Neural cell (in vitro differentiated cells): ENCODE measurements at regions not wholly inside any gene's neighbourhood (a gene's known extent, or its start where the extent isn't known, plus 50 kb on each side); places are given as distances from the start of the nearest gene placed in this dataset.

Experiments used
- H2AFZ ChIP-seq: fragments of 200-600, 300-800 bp; sonication (generic), shearing (Covaris generic); 2 replicates; pipeline ENCODE4 v1.6.0; 2014; ENCODE audit warnings: low read depth, mild to moderate bottlenecking, antibody characterized with exemption, low read length, moderate library complexity
- H3F3A ChIP-seq: fragments of 200-600 bp; shearing (Covaris generic); 2 replicates; pipeline ENCODE4 v1.6.1; 2016; ENCODE audit warnings: mild to moderate bottlenecking, moderate library complexity, mixed read lengths, antibody characterized with exemption, low read length; ENCODE audit not compliant: insufficient read depth, poor library complexity, severe bottlenecking
- H3K27ac ChIP-seq: fragments of 200-600, 300-800 bp; sonication (generic), shearing (Covaris generic); 2 replicates; pipeline ENCODE4 v1.5.1; 2014; ENCODE audit warnings: mild to moderate bottlenecking, low read length, moderate library complexity
- H3K27me3 ChIP-seq: fragments of 300-800, 200-600 bp; sonication (generic), shearing (Covaris generic); 2 replicates; pipeline ENCODE4 v1.6.0; 2014; ENCODE audit warnings: mild to moderate bottlenecking, low read depth, low read length, moderate library complexity; ENCODE audit not compliant: insufficient read depth
- H3K36me3 ChIP-seq: fragments of 300-800, 200-600 bp; sonication (generic), shearing (Covaris generic); 2 replicates; pipeline ENCODE4 v1.5.1; 2014; ENCODE audit warnings: mild to moderate bottlenecking, antibody characterized with exemption, low read length, moderate library complexity; ENCODE audit not compliant: insufficient read depth
- H3K4me2 ChIP-seq: fragments of 300-800, 200-600 bp; sonication (generic), shearing (Covaris generic); 2 replicates; pipeline ENCODE4 v1.6.0; 2014; ENCODE audit warnings: mild to moderate bottlenecking, low read length
- H3K4me3 ChIP-seq: fragments of 300-800, 200-600 bp; sonication (generic), shearing (Covaris generic); 2 replicates; pipeline ENCODE4 v1.5.1; 2014; ENCODE audit warnings: mild to moderate bottlenecking, low read length, moderate library complexity
- H3K79me2 ChIP-seq: fragments of 200-600 bp; shearing (Covaris generic); replicated peaks from 2 replicates; pipeline ENCODE4 v1.6.0; 2014; ENCODE audit warnings: mild to moderate bottlenecking, low read length, moderate library complexity; ENCODE audit not compliant: insufficient read depth
- H3K9ac ChIP-seq: fragments of 300-800, 200-600 bp; sonication (generic), shearing (Covaris generic); 2 replicates; pipeline ENCODE4 v1.6.1; 2016; ENCODE audit warnings: mild to moderate bottlenecking, low read length, mixed read lengths
- H3K9me2 ChIP-seq: fragments of 200-600 bp; shearing (Covaris generic); 2 replicates; pipeline ENCODE4 v1.6.1; 2016; ENCODE audit warnings: mild to moderate bottlenecking, low read length, mixed read lengths; ENCODE audit not compliant: insufficient read depth
- H3K9me3 ChIP-seq: fragments of 200-600, 300-800 bp; sonication (generic), shearing (Covaris generic); 2 replicates; pipeline ENCODE4 v1.6.1; 2016; ENCODE audit warnings: mild to moderate bottlenecking, mixed run types, low read length, moderate library complexity, mixed read lengths
- H4K20me1 ChIP-seq: fragments of 200-600 bp; shearing (Covaris generic); 2 replicates; pipeline ENCODE4 v1.6.1; 2016; ENCODE audit warnings: mild to moderate bottlenecking, mixed run types; ENCODE audit not compliant: insufficient read depth
- EP300 ChIP-seq: fragments of 450-650 bp; conservative IDR thresholded peaks from 2 replicates; pipeline ENCODE4 v1.6.1; 2014; ENCODE audit warnings: antibody characterized with exemption, mild to moderate bottlenecking, moderate library complexity; ENCODE audit not compliant: poor library complexity, severe bottlenecking
- EZH2 ChIP-seq: fragments of 200-600, 300-800 bp; shearing (Covaris generic), sonication (generic); IDR thresholded peaks from 2 replicates; pipeline ENCODE4 v1.6.1; 2014; ENCODE audit warnings: antibody characterized with exemption, low read length, borderline replicate concordance, mild to moderate bottlenecking; ENCODE audit not compliant: insufficient read depth, poor library complexity, severe bottlenecking
- MXI1 ChIP-seq: fragments of 450-650 bp; conservative IDR thresholded peaks from 2 replicates; pipeline ENCODE4 v1.6.1; 2014; ENCODE audit warnings: antibody characterized with exemption, mild to moderate bottlenecking; ENCODE audit not compliant: poor library complexity, severe bottlenecking
- POLR2AphosphoS5 ChIP-seq: IDR thresholded peaks from 2 replicates; pipeline ENCODE4 v1.6.1; 2012
- RAD21 ChIP-seq: fragments of 450-650 bp; conservative IDR thresholded peaks from 2 replicates; pipeline ENCODE4 v1.6.1; 2014; ENCODE audit warnings: antibody characterized with exemption, mild to moderate bottlenecking, moderate library complexity
- SMC3 ChIP-seq: fragments of 450-650 bp; conservative IDR thresholded peaks from 2 replicates; pipeline ENCODE4 v1.6.1; 2014; ENCODE audit warnings: antibody characterized with exemption, mild to moderate bottlenecking, moderate library complexity; ENCODE audit not compliant: poor library complexity
- TAF1 ChIP-seq: IDR thresholded peaks from 2 replicates; pipeline ENCODE4 v1.6.1; 2012; ENCODE audit warnings: low read depth
- TF ChIP-seq, protein P1 (sequence below): fragments of 450-650 bp; IDR thresholded peaks from 2 replicates; pipeline ENCODE4 v1.5.1; 2014; ENCODE audit warnings: antibody characterized with exemption, mild to moderate bottlenecking, moderate library complexity; ENCODE audit not compliant: poor library complexity, severe bottlenecking
- TF ChIP-seq, protein P2 (sequence below): IDR thresholded peaks from 2 replicates; pipeline ENCODE4 v1.6.1; 2012; ENCODE audit warnings: borderline replicate concordance

- no peak for TF ChIP-seq EZH2
- no peak for TF ChIP-seq POLR2AphosphoS5
- TF ChIP-seq TAF1: no peak
- TF ChIP-seq EP300: no peak
- TF ChIP-seq, protein P1, sequence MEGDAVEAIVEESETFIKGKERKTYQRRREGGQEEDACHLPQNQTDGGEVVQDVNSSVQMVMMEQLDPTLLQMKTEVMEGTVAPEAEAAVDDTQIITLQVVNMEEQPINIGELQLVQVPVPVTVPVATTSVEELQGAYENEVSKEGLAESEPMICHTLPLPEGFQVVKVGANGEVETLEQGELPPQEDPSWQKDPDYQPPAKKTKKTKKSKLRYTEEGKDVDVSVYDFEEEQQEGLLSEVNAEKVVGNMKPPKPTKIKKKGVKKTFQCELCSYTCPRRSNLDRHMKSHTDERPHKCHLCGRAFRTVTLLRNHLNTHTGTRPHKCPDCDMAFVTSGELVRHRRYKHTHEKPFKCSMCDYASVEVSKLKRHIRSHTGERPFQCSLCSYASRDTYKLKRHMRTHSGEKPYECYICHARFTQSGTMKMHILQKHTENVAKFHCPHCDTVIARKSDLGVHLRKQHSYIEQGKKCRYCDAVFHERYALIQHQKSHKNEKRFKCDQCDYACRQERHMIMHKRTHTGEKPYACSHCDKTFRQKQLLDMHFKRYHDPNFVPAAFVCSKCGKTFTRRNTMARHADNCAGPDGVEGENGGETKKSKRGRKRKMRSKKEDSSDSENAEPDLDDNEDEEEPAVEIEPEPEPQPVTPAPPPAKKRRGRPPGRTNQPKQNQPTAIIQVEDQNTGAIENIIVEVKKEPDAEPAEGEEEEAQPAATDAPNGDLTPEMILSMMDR: no peak
- no peak for TF ChIP-seq MXI1
- no peak for TF ChIP-seq SMC3
- TF ChIP-seq, protein P2, sequence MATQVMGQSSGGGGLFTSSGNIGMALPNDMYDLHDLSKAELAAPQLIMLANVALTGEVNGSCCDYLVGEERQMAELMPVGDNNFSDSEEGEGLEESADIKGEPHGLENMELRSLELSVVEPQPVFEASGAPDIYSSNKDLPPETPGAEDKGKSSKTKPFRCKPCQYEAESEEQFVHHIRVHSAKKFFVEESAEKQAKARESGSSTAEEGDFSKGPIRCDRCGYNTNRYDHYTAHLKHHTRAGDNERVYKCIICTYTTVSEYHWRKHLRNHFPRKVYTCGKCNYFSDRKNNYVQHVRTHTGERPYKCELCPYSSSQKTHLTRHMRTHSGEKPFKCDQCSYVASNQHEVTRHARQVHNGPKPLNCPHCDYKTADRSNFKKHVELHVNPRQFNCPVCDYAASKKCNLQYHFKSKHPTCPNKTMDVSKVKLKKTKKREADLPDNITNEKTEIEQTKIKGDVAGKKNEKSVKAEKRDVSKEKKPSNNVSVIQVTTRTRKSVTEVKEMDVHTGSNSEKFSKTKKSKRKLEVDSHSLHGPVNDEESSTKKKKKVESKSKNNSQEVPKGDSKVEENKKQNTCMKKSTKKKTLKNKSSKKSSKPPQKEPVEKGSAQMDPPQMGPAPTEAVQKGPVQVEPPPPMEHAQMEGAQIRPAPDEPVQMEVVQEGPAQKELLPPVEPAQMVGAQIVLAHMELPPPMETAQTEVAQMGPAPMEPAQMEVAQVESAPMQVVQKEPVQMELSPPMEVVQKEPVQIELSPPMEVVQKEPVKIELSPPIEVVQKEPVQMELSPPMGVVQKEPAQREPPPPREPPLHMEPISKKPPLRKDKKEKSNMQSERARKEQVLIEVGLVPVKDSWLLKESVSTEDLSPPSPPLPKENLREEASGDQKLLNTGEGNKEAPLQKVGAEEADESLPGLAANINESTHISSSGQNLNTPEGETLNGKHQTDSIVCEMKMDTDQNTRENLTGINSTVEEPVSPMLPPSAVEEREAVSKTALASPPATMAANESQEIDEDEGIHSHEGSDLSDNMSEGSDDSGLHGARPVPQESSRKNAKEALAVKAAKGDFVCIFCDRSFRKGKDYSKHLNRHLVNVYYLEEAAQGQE: no peak
- no peak for TF ChIP-seq RAD21
Observed at GRCh38 chr9:99556998-99557397, 264.7 kb upstream of the NR4A3 start.

DNA sequence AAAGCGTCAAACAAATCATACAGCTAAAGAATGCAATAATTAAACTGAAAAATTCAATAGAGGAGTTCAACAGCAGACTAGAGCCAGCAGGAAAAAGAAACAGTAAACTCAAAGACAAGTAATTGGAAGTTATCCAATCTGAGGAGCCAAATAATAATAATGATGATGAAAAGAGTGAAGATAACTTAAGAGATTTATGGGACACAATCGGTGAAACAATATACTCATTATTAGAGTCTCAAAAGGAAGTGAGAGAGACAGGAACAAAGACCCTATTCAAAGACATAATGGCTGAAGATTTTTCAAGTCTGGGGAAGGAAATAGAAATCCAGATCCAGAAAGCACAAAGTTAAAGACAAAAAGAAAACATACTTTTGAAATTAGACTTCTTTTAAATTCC lies 263.9 kb upstream of the NR4A3 start:
- Histone ChIP-seq H2AFZ (no peak overlapping the region), H3K9me2 (no peaks in the 10 kb centered on the region), H3K4me3 (no peak overlapping the region), H3K27me3 (no peaks in the 10 kb centered on the region), H4K20me1 (no peaks in the 10 kb centered on the region), H3K9ac (no peak overlapping the region), H3K27ac (no peak overlapping the region), H3K79me2 (no peaks in the 10 kb centered on the region), H3K9me3 (no peaks in the 10 kb centered on the region), H3K4me2 (no peak overlapping the region), H3F3A (no peaks in the 10 kb centered on the region), H3K36me3 (no peaks in the 10 kb centered on the region)
- TF ChIP-seq, protein P1: no peak
- TF ChIP-seq MXI1 (no peak), SMC3 (no peak), RAD21 (no peak), EP300 (no peak), TAF1 (no peak), POLR2AphosphoS5 (no peak), EZH2 (no peak)
- TF ChIP-seq, protein P2: no peak

More at GRCh38 chr9:99556998-99557397, 264.7 kb upstream of the NR4A3 start:
- Histone ChIP-seq H4K20me1 (no peaks in the 10 kb centered on the region), H3K36me3 (no peaks in the 10 kb centered on the region), H3F3A (no peaks in the 10 kb centered on the region), H3K9ac (no peak overlapping the region), H3K4me2 (no peak overlapping the region), H3K27me3 (no peaks in the 10 kb centered on the region), H3K27ac (no peak overlapping the region), H2AFZ (no peak overlapping the region), H3K4me3 (no peak overlapping the region), H3K9me3 (no peaks in the 10 kb centered on the region), H3K79me2 (no peaks in the 10 kb centered on the region), H3K9me2 (no peaks in the 10 kb centered on the region)
